ENCODE measurements at regions not wholly inside any gene's neighbourhood (a gene's known extent, or its start where the extent isn't known, plus 50 kb on each side); places are given as distances from the start of the nearest gene placed in this dataset.

DNA sequence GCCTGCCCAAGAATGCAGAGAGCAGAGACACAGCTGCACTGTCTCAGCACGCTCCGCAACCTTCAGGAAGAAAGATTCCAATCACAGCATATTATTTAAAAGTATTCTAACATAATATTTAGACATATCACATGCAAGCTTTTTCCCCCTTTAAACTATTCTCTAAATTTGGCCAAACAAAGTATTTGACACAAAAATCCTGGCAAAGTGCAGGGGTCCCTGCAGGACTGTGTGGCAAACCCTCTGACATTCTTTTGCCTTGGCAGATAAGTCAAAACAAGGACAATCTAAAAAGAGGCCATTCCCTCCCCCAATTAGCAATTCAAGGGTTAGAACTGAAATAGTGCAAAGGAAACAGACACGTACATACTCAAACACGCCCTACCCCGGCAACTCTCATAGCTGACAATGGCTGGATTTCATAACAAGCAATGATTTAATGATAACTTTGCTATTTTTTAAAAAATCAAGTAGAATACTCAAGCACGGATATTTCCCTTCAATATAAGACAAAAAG, 225.3 kb downstream of the MRPL39 start:
- no peak for TF ChIP-seq POLR2A (IDR thresholded peaks at IDR 0.05)
- TF ChIP-seq POLR2AphosphoS5 (IDR thresholded peaks at IDR 0.05; ENCODE audit: insufficient read depth in 1 of 2, low read depth in 1 of 2), result no peak
- TF ChIP-seq, protein P1, sequence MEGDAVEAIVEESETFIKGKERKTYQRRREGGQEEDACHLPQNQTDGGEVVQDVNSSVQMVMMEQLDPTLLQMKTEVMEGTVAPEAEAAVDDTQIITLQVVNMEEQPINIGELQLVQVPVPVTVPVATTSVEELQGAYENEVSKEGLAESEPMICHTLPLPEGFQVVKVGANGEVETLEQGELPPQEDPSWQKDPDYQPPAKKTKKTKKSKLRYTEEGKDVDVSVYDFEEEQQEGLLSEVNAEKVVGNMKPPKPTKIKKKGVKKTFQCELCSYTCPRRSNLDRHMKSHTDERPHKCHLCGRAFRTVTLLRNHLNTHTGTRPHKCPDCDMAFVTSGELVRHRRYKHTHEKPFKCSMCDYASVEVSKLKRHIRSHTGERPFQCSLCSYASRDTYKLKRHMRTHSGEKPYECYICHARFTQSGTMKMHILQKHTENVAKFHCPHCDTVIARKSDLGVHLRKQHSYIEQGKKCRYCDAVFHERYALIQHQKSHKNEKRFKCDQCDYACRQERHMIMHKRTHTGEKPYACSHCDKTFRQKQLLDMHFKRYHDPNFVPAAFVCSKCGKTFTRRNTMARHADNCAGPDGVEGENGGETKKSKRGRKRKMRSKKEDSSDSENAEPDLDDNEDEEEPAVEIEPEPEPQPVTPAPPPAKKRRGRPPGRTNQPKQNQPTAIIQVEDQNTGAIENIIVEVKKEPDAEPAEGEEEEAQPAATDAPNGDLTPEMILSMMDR (IDR thresholded peaks at IDR 0.05), result no peak
- no peaks in the 10 kb centered on the region for H3K9me3 ChIP-seq
- H3K4me1 ChIP-seq, result no peaks in the 10 kb centered on the region
- H3K36me3 ChIP-seq, result no peaks in the 10 kb centered on the region
- intact Hi-C loops (cut with DNase I), result no loop called here
- no peak overlapping the region for H3K27ac ChIP-seq
- H3K27me3 ChIP-seq, result no peaks in the 10 kb centered on the region
- H3K4me3 ChIP-seq, result no peak overlapping the region
- no peak for DNase-seq (ENCODE audit: extremely low spot score in 2 of 2)

DNA sequence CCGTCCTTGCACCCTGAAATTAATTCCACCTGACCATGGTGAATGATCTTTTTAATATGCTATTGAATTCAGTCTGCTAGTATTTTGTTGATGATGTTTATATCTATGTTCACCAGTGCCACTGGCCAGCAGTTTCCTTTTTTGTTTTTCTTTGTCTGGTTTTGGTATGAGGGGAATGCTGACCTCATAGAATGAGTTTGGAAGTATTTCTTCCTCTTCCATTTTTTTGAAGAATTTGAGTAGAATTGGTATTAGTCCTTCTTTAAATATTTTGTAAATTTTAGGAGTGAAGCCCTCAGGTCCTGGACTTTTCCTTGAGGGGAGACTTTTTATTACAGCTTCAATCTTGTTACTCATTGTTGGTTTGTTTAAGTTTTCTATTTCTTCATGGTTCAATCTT, 231.6 kb downstream of the MRPL39 start:
- H3K27ac ChIP-seq, result no peak overlapping the region
- TF ChIP-seq POLR2AphosphoS5 (IDR thresholded peaks at IDR 0.05; ENCODE audit: insufficient read depth in 1 of 2, low read depth in 1 of 2) (no peak), POLR2A (IDR thresholded peaks at IDR 0.05) (no peak)
- TF ChIP-seq, protein P1 (IDR thresholded peaks at IDR 0.05), result no peak
- no peak overlapping the region for H3K4me3 ChIP-seq
- no peaks in the 10 kb centered on the region for H3K36me3 ChIP-seq
- intact Hi-C loops (cut with DNase I), result no loop called here
- H3K9me3 ChIP-seq, result no peaks in the 10 kb centered on the region
- no peaks in the 10 kb centered on the region for H3K27me3 ChIP-seq
- no peaks in the 10 kb centered on the region for H3K4me1 ChIP-seq
- no peak for DNase-seq (ENCODE audit: extremely low spot score in 2 of 2)

DNA sequence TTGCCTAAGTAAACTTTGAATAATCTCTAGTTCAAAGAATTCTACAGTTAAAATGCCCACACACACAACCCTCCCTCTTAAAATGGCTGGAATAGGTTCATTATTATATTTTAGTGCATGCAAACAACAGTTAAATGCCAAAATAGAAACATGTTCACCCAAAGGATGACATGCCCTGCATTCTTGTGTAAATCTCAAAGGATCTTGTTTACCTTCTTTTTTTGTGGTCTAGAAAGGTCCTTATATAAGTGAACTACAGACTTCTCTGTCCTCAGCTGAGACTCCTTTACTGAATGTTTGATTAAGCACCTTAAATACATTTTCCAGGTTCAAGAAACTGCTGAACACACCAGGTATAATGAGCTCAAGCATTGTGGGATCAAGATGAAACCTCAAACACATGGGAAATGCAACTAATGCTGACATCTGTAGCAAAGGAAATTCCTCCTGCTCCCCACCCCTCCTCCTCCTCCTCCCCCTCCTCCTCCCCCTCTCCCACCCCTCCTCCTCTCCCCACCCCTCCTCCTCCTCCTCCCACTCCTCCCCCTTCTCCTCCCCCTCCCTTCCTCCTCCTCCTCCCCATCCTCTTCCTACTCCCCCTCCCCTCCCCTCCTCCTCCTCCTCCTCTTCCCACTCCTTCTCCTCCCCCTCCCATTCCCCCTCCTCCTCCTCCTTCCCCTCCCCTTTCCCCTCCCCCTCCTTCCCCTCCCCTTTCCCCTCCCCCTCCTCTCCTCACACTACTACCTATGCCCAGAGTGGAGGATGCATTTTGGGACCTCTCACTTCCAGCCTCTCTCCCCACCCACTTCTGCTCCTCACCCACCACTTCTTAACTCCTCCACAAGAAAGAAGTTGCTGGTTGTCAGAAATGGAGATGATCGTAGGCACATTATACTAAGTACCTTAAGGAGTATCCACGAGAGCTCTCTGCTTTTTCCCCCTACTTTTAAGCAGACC, 233.9 kb downstream of the MRPL39 start:
- H3K27me3 ChIP-seq, result no peaks in the 10 kb centered on the region
- H3K36me3 ChIP-seq, result no peaks in the 10 kb centered on the region
- no peak overlapping the region for H3K27ac ChIP-seq
- intact Hi-C loops (cut with DNase I), result no loop called here
- no peak for DNase-seq (ENCODE audit: extremely low spot score in 2 of 2)
- no peaks in the 10 kb centered on the region for H3K4me1 ChIP-seq
- no peak overlapping the region for H3K4me3 ChIP-seq
- no peaks in the 10 kb centered on the region for H3K9me3 ChIP-seq
- TF ChIP-seq POLR2A (IDR thresholded peaks at IDR 0.05) (no peak), POLR2AphosphoS5 (IDR thresholded peaks at IDR 0.05; ENCODE audit: insufficient read depth in 1 of 2, low read depth in 1 of 2) (no peak)
- TF ChIP-seq, protein P1 (IDR thresholded peaks at IDR 0.05), result no peak

DNA sequence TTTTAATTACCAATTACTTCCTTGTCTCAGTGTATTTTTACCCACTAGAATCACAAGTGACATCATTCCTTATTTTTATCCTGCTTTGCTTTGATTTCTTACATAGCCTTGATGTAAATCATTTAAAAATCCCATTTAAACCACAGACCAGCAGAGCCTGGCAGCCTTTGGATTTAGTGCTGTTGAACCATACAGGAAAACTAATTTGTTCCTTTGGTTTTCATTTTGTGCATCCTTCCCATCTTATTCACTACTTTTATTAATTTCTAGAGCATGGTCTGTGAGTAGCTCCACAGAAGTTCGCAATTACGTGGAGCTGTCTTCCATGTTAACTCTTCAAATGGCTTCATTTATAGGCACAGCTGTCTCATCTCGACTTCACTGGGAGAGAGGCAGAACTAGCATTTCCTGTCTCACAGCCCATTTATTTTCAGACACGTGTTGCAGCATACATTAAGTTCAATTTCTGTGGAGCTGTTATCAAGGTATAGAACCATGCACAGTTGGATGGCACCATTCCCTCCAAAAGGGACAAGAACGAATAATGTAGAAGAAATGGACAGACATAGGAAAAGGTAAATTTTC, 235.3 kb downstream of the MRPL39 start:
- no peak for TF ChIP-seq POLR2A (IDR thresholded peaks at IDR 0.05)
- TF ChIP-seq POLR2AphosphoS5 (IDR thresholded peaks at IDR 0.05; ENCODE audit: insufficient read depth in 1 of 2, low read depth in 1 of 2), result no peak
- Histone ChIP-seq H3K27ac (no peak overlapping the region), H3K36me3 (no peaks in the 10 kb centered on the region), H3K4me3 (no peak overlapping the region), H3K27me3 (no peaks in the 10 kb centered on the region), H3K9me3 (no peaks in the 10 kb centered on the region), H3K4me1 (no peaks in the 10 kb centered on the region)
- intact Hi-C loops (cut with DNase I), result no loop called here
- DNase-seq (ENCODE audit: extremely low spot score in 2 of 2), result no peak

DNA sequence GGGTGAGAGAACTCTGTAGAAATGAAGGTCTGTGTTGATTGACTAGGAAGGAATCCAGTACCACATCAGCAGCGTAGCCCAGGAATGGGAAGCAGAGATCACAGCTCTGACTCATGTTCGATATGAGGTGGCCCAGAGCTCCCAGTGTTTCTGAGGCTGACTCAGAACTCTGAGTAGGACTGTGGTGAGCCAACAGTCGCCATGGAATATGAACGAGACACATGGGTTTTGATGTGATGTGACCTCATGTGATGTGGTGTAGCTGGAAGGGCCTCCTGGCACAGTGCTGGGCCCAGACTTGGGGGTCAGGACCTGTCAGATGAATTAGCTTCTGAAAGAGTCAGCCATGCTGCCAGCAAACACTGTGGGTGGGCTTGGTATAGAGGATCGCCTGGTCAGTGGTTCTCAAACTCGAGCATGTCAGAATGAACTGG, 237.0 kb downstream of the MRPL39 start:
- no peak for DNase-seq (ENCODE audit: extremely low spot score in 2 of 2)
- TF ChIP-seq POLR2AphosphoS5 (IDR thresholded peaks at IDR 0.05; ENCODE audit: insufficient read depth in 1 of 2, low read depth in 1 of 2) (no peak), POLR2A (IDR thresholded peaks at IDR 0.05) (no peak)
- TF ChIP-seq, protein P1 (IDR thresholded peaks at IDR 0.05), result no peak
- Histone ChIP-seq H3K27me3 (no peaks in the 10 kb centered on the region), H3K27ac (no peak overlapping the region), H3K4me3 (no peak overlapping the region), H3K36me3 (no peaks in the 10 kb centered on the region), H3K9me3 (no peaks in the 10 kb centered on the region), H3K4me1 (no peaks in the 10 kb centered on the region)
- intact Hi-C loops (cut with DNase I), result no loop called here

All from vagina (tissue), 2 donors.